ENCODE measurements at regions not wholly inside any gene's neighbourhood (a gene's known extent, or its start where the extent isn't known, plus 50 kb on each side); places are given as distances from the start of the nearest gene placed in this dataset.

- RAD21 ChIA-PET (ENCODE audit: low non-redundant PET in 1 of 2, low total read pairs in 2 of 2, uncharacterized antibody in 2 of 2, unreplicated experiment in 2 of 2) = no interaction called here
- no peaks in the 10 kb centered on the region for H4K20me1 ChIP-seq (ENCODE audit: insufficient read depth)
- H3K4me2 ChIP-seq (ENCODE audit: low read length) = no peak overlapping the region
- H2AFZ ChIP-seq (ENCODE audit: low read depth, low read length, poor library complexity, severe bottlenecking) = no peak overlapping the region
- TF ChIP-seq TCF7L2 (IDR thresholded peaks at IDR 0.05; ENCODE audit: borderline replicate concordance, extremely low read depth, insufficient read depth, insufficient read length) (no peak), SP1 (IDR thresholded peaks at IDR 0.05; ENCODE audit: low read depth) (no peak), EZH2 (IDR thresholded peaks at IDR 0.05) (no peak)
- no peak for DNase-seq (ENCODE audit: low read depth, low spot score)
- CTCF ChIA-PET = no interaction called here
- POLR2A ChIA-PET = no interaction called here
- no peaks in the 10 kb centered on the region for H3K36me3 ChIP-seq (ENCODE audit: control insufficient read depth in 1 of 2, insufficient read depth in 2 of 2, low read length in 2 of 2)
- intact Hi-C loops (cut with micrococcal nuclease) = no loop called here
- no peak overlapping the region for H3K27ac ChIP-seq (ENCODE audit: low read depth, low read length)
- H3K4me3 ChIP-seq (replicated peaks in 1 of 2; ENCODE audit: low read depth in 1 of 2, low read length in 2 of 2) = no peak overlapping the region
- H3K27me3 ChIP-seq (ENCODE audit: insufficient read depth, low read length) = peaks cover 20% of the 10 kb centered on the region; the same call in 1 of the 2 replicates
- H3K9ac ChIP-seq (ENCODE audit: low read length) = no peak overlapping the region
- no peaks in the 10 kb centered on the region for H3K79me2 ChIP-seq (ENCODE audit: insufficient read depth, low read length)
- no peak for ATAC-seq
- no TSS peak for BruUV-seq (replicated peaks)
- no peaks in the 10 kb centered on the region for H3K9me3 ChIP-seq (ENCODE audit: control insufficient read depth in 1 of 2, insufficient read depth in 1 of 2, low read depth in 1 of 2, low read length in 2 of 2)
- H3K4me1 ChIP-seq (ENCODE audit: control insufficient read depth in 1 of 2, insufficient read depth in 2 of 2, low read length in 2 of 2) = no peaks in the 10 kb centered on the region
- H3K9me2 ChIP-seq (ENCODE audit: insufficient read depth) = no peaks in the 10 kb centered on the region
Observed at GRCh38 chr17:73753751-73754496, 109.7 kb upstream of the SDK2 start.

GRCh38 chr17:73754886-73755400 is 110.7 kb upstream of the SDK2 start:
- RAD21 ChIA-PET (ENCODE audit: low non-redundant PET in 1 of 2, low total read pairs in 2 of 2, uncharacterized antibody in 2 of 2, unreplicated experiment in 2 of 2) = no interaction called here
- Histone ChIP-seq H3K27ac (ENCODE audit: low read depth, low read length) (no peak overlapping the region), H3K4me2 (ENCODE audit: low read length) (no peak overlapping the region), H4K20me1 (ENCODE audit: insufficient read depth) (no peaks in the 10 kb centered on the region), H3K27me3 (ENCODE audit: insufficient read depth, low read length) (peaks cover 28% of the 10 kb centered on the region; the same call in 1 of the 2 replicates), H3K79me2 (ENCODE audit: insufficient read depth, low read length) (no peaks in the 10 kb centered on the region), H3K9me3 (ENCODE audit: control insufficient read depth in 1 of 2, insufficient read depth in 1 of 2, low read depth in 1 of 2, low read length in 2 of 2) (no peaks in the 10 kb centered on the region), H3K9me2 (ENCODE audit: insufficient read depth) (no peaks in the 10 kb centered on the region), H3K4me3 (replicated peaks in 1 of 2; ENCODE audit: low read depth in 1 of 2, low read length in 2 of 2) (no peak overlapping the region), H3K9ac (ENCODE audit: low read length) (no peak overlapping the region), H3K36me3 (ENCODE audit: control insufficient read depth in 1 of 2, insufficient read depth in 2 of 2, low read length in 2 of 2) (no peaks in the 10 kb centered on the region), H2AFZ (ENCODE audit: low read depth, low read length, poor library complexity, severe bottlenecking) (no peak overlapping the region), H3K4me1 (ENCODE audit: control insufficient read depth in 1 of 2, insufficient read depth in 2 of 2, low read length in 2 of 2) (no peaks in the 10 kb centered on the region)
- intact Hi-C loops (cut with micrococcal nuclease) = no loop called here
- POLR2A ChIA-PET = no interaction called here
- DNase-seq (ENCODE audit: low read depth, low spot score) (no peak), ATAC-seq (no peak)
- TF ChIP-seq POLR2AphosphoS5 (IDR thresholded peaks at IDR 0.05; ENCODE audit: low read depth, low read length) (no peak), REST (IDR thresholded peaks at IDR 0.05; ENCODE audit: low read depth) (no peak), ZBTB33 (IDR thresholded peaks at IDR 0.05; ENCODE audit: extremely low read depth, insufficient replicate concordance, low read length) (no peak), ZFX (IDR thresholded peaks at IDR 0.05) (no peak), JUND (IDR thresholded peaks at IDR 0.05) (no peak)
- no TSS peak for BruUV-seq (replicated peaks)
- CTCF ChIA-PET = interaction anchor here (0.6 kb wide), 1 partner anchor 93 kb away, joined by 3 read pairs; no protein-coding TSS in a partner anchor

Data from HCT116 (cell line).